ENCODE measurements at regions not wholly inside any gene's neighbourhood (a gene's known extent, or its start where the extent isn't known, plus 50 kb on each side); places are given as distances from the start of the nearest gene placed in this dataset.

- H3K79me2 ChIP-seq (ENCODE audit: control insufficient read depth, low read length): no peaks in the 10 kb centered on the region
- H4K20me1 ChIP-seq (ENCODE audit: control insufficient read depth, insufficient read depth, low read depth, low read length): no peaks in the 10 kb centered on the region
- TF ChIP-seq EZH2phosphoT487 (IDR thresholded peaks at IDR 0.05; ENCODE audit: borderline replicate concordance, low read length): no peak
- TF ChIP-seq, protein P1, sequence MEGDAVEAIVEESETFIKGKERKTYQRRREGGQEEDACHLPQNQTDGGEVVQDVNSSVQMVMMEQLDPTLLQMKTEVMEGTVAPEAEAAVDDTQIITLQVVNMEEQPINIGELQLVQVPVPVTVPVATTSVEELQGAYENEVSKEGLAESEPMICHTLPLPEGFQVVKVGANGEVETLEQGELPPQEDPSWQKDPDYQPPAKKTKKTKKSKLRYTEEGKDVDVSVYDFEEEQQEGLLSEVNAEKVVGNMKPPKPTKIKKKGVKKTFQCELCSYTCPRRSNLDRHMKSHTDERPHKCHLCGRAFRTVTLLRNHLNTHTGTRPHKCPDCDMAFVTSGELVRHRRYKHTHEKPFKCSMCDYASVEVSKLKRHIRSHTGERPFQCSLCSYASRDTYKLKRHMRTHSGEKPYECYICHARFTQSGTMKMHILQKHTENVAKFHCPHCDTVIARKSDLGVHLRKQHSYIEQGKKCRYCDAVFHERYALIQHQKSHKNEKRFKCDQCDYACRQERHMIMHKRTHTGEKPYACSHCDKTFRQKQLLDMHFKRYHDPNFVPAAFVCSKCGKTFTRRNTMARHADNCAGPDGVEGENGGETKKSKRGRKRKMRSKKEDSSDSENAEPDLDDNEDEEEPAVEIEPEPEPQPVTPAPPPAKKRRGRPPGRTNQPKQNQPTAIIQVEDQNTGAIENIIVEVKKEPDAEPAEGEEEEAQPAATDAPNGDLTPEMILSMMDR (IDR thresholded peaks at IDR 0.05; ENCODE audit: low read depth, low read length, poor library complexity, severe bottlenecking): no peak
- no peak overlapping the region for H3K4me3 ChIP-seq (ENCODE audit: low read length)
- no peaks in the 10 kb centered on the region for H3K36me3 ChIP-seq (ENCODE audit: control insufficient read depth, low read length)
- no peak overlapping the region for H3K27ac ChIP-seq (ENCODE audit: low read depth, low read length)
- 0 out of 2 replicates have a peak, but pooled peaks cover 2% of the 10 kb centered on the region for H3K4me1 ChIP-seq (ENCODE audit: control insufficient read depth, low read length)
- H3K4me2 ChIP-seq (ENCODE audit: low read length): no peak overlapping the region
- no peaks in the 10 kb centered on the region for H3K9me2 ChIP-seq (replicated peaks; ENCODE audit: control insufficient read depth, low read length)
- H3F3A ChIP-seq (ENCODE audit: control insufficient read depth, insufficient read depth): no peaks in the 10 kb centered on the region
- H3K9me3 ChIP-seq (ENCODE audit: control insufficient read depth, insufficient read depth, low read length): no peaks in the 10 kb centered on the region
- no peaks in the 10 kb centered on the region for H3K27me3 ChIP-seq (ENCODE audit: control insufficient read depth, low read length)
Measured at GRCh38 chr22:49562685-49563249, 264.9 kb downstream of the BRD1 start.

GRCh38 chr22:49561976-49562375, 265.7 kb downstream of the BRD1 start:
- Histone ChIP-seq H3K9me2 (replicated peaks; ENCODE audit: control insufficient read depth, low read length) (no peaks in the 10 kb centered on the region), H4K20me1 (ENCODE audit: control insufficient read depth, insufficient read depth, low read depth, low read length) (no peaks in the 10 kb centered on the region), H3K36me3 (ENCODE audit: control insufficient read depth, low read length) (no peaks in the 10 kb centered on the region), H3K4me2 (ENCODE audit: low read length) (no peak overlapping the region), H3K27me3 (ENCODE audit: control insufficient read depth, low read length) (no peaks in the 10 kb centered on the region), H3F3A (ENCODE audit: control insufficient read depth, insufficient read depth) (no peaks in the 10 kb centered on the region), H3K4me3 (ENCODE audit: low read length) (no peak overlapping the region), H3K9me3 (ENCODE audit: control insufficient read depth, insufficient read depth, low read length) (no peaks in the 10 kb centered on the region), H3K4me1 (ENCODE audit: control insufficient read depth, low read length) (0 out of 2 replicates have a peak, but pooled peaks cover 2% of the 10 kb centered on the region), H3K27ac (ENCODE audit: low read depth, low read length) (no peak overlapping the region), H3K79me2 (ENCODE audit: control insufficient read depth, low read length) (no peaks in the 10 kb centered on the region)
- TF ChIP-seq EZH2phosphoT487 (IDR thresholded peaks at IDR 0.05; ENCODE audit: borderline replicate concordance, low read length): no peak
- TF ChIP-seq, protein P1 (IDR thresholded peaks at IDR 0.05; ENCODE audit: low read depth, low read length, poor library complexity, severe bottlenecking): no peak

- no peak overlapping the region for H3K27ac ChIP-seq (ENCODE audit: low read depth, low read length)
- no peaks in the 10 kb centered on the region for H3K27me3 ChIP-seq (ENCODE audit: control insufficient read depth, low read length)
- H3K79me2 ChIP-seq (ENCODE audit: control insufficient read depth, low read length): no peaks in the 10 kb centered on the region
- 0 out of 2 replicates have a peak, but pooled peaks cover 2% of the 10 kb centered on the region for H3K4me1 ChIP-seq (ENCODE audit: control insufficient read depth, low read length)
- H3K9me3 ChIP-seq (ENCODE audit: control insufficient read depth, insufficient read depth, low read length): no peaks in the 10 kb centered on the region
- H3F3A ChIP-seq (ENCODE audit: control insufficient read depth, insufficient read depth): no peaks in the 10 kb centered on the region
- H3K9me2 ChIP-seq (replicated peaks; ENCODE audit: control insufficient read depth, low read length): no peaks in the 10 kb centered on the region
- no peaks in the 10 kb centered on the region for H3K36me3 ChIP-seq (ENCODE audit: control insufficient read depth, low read length)
- no peak overlapping the region for H3K4me2 ChIP-seq (ENCODE audit: low read length)
- TF ChIP-seq, protein P1 (IDR thresholded peaks at IDR 0.05; ENCODE audit: low read depth, low read length, poor library complexity, severe bottlenecking): no peak
- TF ChIP-seq EZH2phosphoT487 (IDR thresholded peaks at IDR 0.05; ENCODE audit: borderline replicate concordance, low read length): no peak
- no peaks in the 10 kb centered on the region for H4K20me1 ChIP-seq (ENCODE audit: control insufficient read depth, insufficient read depth, low read depth, low read length)
- H3K4me3 ChIP-seq (ENCODE audit: low read length): no peak overlapping the region
Measured at GRCh38 chr22:49561338-49561737, 266.3 kb downstream of the BRD1 start.
